ENCODE measurements at regions not wholly inside any gene's neighbourhood (a gene's known extent, or its start where the extent isn't known, plus 50 kb on each side); places are given as distances from the start of the nearest gene placed in this dataset.

GRCh38 chr20:60974441-60974945 lies 277.6 kb upstream of the CDH4 start:
- TF ChIP-seq CTCF (IDR thresholded peaks at IDR 0.05; ENCODE audit: low read length) = no peak
- TF ChIP-seq EZH2phosphoT487 (IDR thresholded peaks at IDR 0.05; ENCODE audit: low read length) = no peak
- TF ChIP-seq EZH2 (optimal IDR thresholded peaks at IDR 0.05; ENCODE audit: low read depth, low read length) = no peak
